K562 (cell line): ENCODE measurements at regions not wholly inside any gene's neighbourhood (a gene's known extent, or its start where the extent isn't known, plus 50 kb on each side); places are given as distances from the start of the nearest gene placed in this dataset.

ENCODE experiments used
- EP400 ChIP-seq: fragments of 450-650 bp; IDR thresholded peaks from 2 replicates; pipeline ENCODE4 v1.6.1; 2017; ENCODE audit warnings: antibody characterized with exemption, mild to moderate bottlenecking, moderate library complexity
- GABPA ChIP-seq: fragments of 200-800 bp; sonication (Bioruptor generic); conservative IDR thresholded peaks from 2 replicates; pipeline ENCODE4 v1.6.1; 2016; ENCODE audit warnings: low read depth, missing genetic modification characterization, missing compliant biosample characterization
- GTF2E2 ChIP-seq: fragments of 200-800 bp; sonication (Bioruptor generic); IDR thresholded peaks from 2 replicates; pipeline ENCODE4 v1.6.1; 2016; ENCODE audit warnings: missing genetic modification characterization, missing compliant biosample characterization
- MIER1 ChIP-seq: fragments of 450-650 bp; IDR thresholded peaks from 2 replicates; pipeline ENCODE4 v1.6.1; 2016; ENCODE audit warnings: antibody characterized with exemption, mild to moderate bottlenecking, low read depth
- PHF8 ChIP-seq: fragments of 200-600 bp; sonication (generic); IDR thresholded peaks from 2 replicates; pipeline ENCODE4 v1.6.1; 2012; ENCODE audit warnings: mixed run types, mild to moderate bottlenecking, inconsistent platforms, low read length, moderate library complexity, borderline replicate concordance
- SRF ChIP-seq, 2 experiments: fragments of 250-450, 450-650 bp in 1 of 2; sonication (Bioruptor Pico) in 1 of 2; sonication (generic) in 1 of 2; formaldehyde crosslinking; IDR thresholded peaks; 2 replicates each; pipeline versions ENCODE4 v1.5.0 to v1.5.1; 2020 to 2022; ENCODE audit warnings: mild to moderate bottlenecking in 1 of 2, missing genetic modification reagents in 1 of 2
- TSHZ1 ChIP-seq: fragments of 250-450 bp; sonication (Bioruptor Pico); IDR thresholded peaks from 2 replicates; pipeline ENCODE4 v1.4.0; 2020; ENCODE audit warnings: mild to moderate bottlenecking, moderate library complexity
- USF1 ChIP-seq: sonication (generic); formaldehyde crosslinking; IDR thresholded peaks from 2 replicates; pipeline ENCODE4 v1.9.0; 2022; ENCODE audit warnings: mild to moderate bottlenecking, missing genetic modification reagents
- TF ChIP-seq, protein P1 (sequence below): fragments of 250-450 bp; sonication (Bioruptor Pico); IDR thresholded peaks from 2 replicates; pipeline ENCODE4 v1.5.0; 2020; ENCODE audit warnings: mild to moderate bottlenecking, borderline replicate concordance
- TF ChIP-seq, protein P2 (sequence below), 3 experiments: fragments of 200-800 bp in 1 of 3; fragments of 250-450 bp in 1 of 3; fragments of 450-650 bp in 1 of 3; sonication (Bioruptor Pico) in 1 of 3; sonication (Bioruptor generic) in 1 of 3; formaldehyde crosslinking in 1 of 3; IDR thresholded peaks; 2 replicates each; pipeline versions ENCODE4 v1.6.1 to v1.8.0; 2016 to 2022; ENCODE audit warnings: mild to moderate bottlenecking in 2 of 3, missing genetic modification characterization in 2 of 3, missing compliant biosample characterization in 1 of 3, moderate library complexity in 1 of 3
- TF ChIP-seq, protein P3 (sequence below): sonication (generic); formaldehyde crosslinking; IDR thresholded peaks from 2 replicates; pipeline ENCODE4 v1.8.0; 2022; ENCODE audit warnings: mild to moderate bottlenecking, missing genetic modification reagents

- TF ChIP-seq TSHZ1 (CRISPR knock-in tag) (no peak), MIER1 (no peak), SRF (CRISPR knock-in tag; IDR thresholded peaks at IDR 0.05) (peak in 1 of 2 experiments; percentile 81; a peak in 1 of 4 replicates), GABPA (tag) (0 out of 2 replicates have a peak, but pooled peaks have one; percentile 22), USF1 (CRISPR knock-in tag) (no peak), EP400 (no peak), PHF8 (no peak), GTF2E2 (tag) (0 out of 2 replicates have a peak, but pooled peaks have one; percentile 46)
- TF ChIP-seq, protein P1, sequence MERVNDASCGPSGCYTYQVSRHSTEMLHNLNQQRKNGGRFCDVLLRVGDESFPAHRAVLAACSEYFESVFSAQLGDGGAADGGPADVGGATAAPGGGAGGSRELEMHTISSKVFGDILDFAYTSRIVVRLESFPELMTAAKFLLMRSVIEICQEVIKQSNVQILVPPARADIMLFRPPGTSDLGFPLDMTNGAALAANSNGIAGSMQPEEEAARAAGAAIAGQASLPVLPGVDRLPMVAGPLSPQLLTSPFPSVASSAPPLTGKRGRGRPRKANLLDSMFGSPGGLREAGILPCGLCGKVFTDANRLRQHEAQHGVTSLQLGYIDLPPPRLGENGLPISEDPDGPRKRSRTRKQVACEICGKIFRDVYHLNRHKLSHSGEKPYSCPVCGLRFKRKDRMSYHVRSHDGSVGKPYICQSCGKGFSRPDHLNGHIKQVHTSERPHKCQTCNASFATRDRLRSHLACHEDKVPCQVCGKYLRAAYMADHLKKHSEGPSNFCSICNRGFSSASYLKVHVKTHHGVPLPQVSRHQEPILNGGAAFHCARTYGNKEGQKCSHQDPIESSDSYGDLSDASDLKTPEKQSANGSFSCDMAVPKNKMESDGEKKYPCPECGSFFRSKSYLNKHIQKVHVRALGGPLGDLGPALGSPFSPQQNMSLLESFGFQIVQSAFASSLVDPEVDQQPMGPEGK (CRISPR knock-in tag): no peak
- TF ChIP-seq, protein P2, sequence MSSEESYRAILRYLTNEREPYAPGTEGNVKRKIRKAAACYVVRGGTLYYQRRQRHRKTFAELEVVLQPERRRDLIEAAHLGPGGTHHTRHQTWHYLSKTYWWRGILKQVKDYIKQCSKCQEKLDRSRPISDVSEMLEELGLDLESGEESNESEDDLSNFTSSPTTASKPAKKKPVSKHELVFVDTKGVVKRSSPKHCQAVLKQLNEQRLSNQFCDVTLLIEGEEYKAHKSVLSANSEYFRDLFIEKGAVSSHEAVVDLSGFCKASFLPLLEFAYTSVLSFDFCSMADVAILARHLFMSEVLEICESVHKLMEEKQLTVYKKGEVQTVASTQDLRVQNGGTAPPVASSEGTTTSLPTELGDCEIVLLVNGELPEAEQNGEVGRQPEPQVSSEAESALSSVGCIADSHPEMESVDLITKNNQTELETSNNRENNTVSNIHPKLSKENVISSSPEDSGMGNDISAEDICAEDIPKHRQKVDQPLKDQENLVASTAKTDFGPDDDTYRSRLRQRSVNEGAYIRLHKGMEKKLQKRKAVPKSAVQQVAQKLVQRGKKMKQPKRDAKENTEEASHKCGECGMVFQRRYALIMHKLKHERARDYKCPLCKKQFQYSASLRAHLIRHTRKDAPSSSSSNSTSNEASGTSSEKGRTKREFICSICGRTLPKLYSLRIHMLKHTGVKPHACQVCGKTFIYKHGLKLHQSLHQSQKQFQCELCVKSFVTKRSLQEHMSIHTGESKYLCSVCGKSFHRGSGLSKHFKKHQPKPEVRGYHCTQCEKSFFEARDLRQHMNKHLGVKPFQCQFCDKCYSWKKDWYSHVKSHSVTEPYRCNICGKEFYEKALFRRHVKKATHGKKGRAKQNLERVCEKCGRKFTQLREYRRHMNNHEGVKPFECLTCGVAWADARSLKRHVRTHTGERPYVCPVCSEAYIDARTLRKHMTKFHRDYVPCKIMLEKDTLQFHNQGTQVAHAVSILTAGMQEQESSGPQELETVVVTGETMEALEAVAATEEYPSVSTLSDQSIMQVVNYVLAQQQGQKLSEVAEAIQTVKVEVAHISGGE (CRISPR knock-in tag; IDR thresholded peaks at IDR 0.05): peak in 1 of 3 experiments; percentile 46; a peak in 1 of 6 replicates
- TF ChIP-seq, protein P3, sequence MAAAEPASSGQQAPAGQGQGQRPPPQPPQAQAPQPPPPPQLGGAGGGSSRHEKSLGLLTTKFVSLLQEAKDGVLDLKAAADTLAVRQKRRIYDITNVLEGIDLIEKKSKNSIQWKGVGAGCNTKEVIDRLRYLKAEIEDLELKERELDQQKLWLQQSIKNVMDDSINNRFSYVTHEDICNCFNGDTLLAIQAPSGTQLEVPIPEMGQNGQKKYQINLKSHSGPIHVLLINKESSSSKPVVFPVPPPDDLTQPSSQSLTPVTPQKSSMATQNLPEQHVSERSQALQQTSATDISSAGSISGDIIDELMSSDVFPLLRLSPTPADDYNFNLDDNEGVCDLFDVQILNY (CRISPR knock-in tag): no peak
Observed at GRCh38 chr2:157182834-157183396, 74.6 kb upstream of the GALNT5 start (continued).
